ENCODE measurements at regions not wholly inside any gene's neighbourhood (a gene's known extent, or its start where the extent isn't known, plus 50 kb on each side); places are given as distances from the start of the nearest gene placed in this dataset.

DNA sequence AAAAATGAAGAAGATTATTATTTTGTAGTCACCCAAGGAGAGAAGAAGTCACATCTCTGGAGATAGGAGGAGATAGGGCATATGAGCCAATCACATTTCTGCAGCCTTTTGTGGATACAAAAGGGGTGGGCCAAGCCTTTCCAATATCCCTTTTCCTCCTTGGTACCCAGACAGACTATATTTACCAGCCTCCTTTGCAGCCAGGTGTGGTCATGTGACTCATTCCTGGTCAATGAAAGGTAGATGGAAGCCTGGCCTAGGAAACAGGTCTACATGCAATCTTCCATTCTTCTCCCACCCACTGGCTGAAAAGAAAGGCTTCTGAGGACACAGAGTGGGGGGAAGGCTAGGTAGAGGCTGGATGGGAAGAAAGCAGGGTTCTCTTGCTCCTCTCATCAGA, 58.1 kb upstream of the ERG start:
- DNase-seq (ENCODE audit: low spot score), result no peak

DNA sequence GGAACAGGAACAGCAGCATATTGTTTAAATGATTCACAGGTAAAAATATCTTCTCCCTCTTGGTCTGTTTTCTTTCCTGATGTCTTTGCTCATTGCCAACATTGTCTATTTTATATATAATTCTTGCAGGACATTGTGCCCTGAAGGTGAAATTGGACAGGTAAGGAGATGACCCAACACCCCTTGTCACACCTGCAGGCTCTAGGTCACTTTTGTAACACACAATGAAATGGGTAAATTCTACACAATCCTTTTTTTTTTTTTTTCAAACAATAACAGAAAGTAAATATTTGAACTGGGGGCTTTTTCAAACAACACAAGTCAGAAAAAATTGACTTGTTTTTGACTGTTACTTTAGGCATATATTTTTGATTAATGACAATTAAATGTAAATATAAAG, 62.9 kb upstream of the ERG start:
- no peak for DNase-seq (ENCODE audit: low spot score)

DNA sequence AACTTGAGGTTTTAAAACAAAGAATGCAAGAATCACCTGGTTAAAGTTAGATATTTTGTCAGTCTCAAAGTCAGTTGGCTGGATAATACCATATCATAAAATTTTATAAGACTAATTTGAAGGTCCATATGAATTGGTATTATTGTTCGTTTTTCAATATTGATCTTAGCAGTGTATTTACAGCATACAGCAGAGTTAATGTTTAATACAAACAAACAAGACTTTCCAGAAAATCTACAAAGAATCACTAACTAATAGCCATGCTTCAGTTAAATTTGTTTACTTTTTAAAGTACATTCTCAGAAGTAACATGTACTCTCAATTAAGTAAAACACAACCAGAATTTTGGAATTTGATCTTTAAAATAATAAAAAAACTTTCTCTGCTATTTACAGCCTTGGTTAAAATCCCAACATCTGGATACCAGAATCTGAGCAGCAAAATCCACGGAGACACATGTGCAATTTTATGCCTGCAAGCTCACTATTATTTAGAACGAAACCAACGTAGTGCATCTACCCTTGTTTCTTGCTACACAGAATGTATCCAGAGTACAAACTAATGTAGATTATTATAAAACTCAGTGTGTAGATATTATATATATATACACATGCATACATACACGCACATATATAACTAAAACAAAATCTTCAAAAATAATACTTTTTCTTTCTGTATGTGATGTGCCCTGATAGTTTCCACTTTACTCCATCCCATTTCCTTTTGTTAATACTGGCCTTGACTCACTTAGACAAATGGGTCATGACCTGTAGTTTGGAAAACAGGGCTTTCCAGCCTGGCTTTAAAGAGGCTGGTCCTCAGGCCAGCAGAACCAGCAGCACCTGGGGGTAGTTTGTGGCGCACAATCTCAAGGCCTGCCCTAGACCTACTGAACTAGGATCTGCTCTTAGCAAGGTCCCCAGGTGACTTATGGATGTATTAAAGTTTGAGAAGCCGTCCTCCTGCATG, 63.6 kb upstream of the ERG start:
- DNase-seq (ENCODE audit: low spot score), result no peak

DNA sequence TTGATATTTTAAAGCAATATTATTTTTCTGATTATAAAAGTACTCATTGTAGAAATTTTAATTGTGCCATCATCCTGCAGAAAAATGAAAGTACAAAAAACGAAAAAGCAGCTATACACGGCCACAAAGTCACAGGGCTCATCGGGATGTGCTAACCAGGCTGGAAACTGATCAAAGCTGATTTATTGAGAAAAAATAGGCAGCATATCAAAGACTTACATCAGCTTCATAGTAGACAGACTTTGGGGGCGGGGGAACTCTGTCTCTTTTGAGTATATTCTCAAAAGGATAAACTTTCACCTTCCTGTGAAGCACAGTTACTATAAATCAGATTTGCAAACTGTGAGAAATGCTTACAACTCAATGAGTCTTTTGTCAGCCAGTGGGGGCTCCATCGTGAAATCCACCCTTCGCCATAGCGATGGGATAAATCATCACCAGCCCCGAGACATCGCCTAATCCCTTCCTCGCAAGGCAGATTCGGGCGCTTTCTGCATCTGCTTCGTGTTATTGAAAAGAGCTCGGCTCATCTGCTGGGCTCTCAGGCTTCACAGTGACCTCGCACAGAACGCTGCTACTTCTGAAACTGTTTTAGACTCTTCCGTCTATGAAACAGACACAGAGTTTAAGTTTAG, 69.2 kb upstream of the ERG start:
- peak; percentile 87 for DNase-seq (ENCODE audit: low spot score)

DNA sequence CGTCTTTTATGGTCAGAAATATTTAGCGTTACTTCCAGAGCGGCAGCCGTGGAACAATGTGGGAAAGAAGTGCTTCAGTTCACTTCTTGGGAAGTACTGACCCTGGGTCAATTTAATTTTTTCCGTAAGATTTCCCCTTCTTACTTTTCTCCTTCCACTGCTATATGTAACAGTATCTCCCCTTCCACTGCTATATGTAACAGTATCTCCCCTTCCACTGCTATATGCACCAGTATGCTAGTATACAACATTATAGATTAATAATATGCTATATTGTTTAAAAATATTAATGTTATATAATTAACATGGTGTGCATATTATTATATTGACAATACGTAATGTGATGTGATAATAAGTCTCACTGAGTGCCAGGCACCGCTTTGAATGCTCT, 69.7 kb upstream of the ERG start:
- no peak for DNase-seq (ENCODE audit: low spot score)

DNA sequence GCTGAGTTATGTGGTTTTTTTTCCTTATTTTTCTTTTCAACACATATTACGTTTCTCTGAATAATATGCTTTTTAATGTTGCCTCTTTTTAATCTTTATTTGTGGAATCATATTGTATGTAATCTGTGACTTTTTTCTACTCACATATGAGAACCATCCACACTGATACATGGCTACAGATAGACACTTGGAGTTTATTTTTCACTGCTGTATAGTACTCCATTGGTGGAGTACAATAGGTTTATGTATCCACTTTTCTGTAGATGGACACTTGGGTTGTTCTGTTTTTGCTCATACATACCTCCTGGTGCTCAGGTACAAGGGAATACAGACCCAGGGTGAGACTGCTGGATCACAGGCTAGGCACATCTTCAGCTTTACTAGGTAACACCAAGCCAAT, 71.5 kb upstream of the ERG start:
- no peak for DNase-seq (ENCODE audit: low spot score)

DNA sequence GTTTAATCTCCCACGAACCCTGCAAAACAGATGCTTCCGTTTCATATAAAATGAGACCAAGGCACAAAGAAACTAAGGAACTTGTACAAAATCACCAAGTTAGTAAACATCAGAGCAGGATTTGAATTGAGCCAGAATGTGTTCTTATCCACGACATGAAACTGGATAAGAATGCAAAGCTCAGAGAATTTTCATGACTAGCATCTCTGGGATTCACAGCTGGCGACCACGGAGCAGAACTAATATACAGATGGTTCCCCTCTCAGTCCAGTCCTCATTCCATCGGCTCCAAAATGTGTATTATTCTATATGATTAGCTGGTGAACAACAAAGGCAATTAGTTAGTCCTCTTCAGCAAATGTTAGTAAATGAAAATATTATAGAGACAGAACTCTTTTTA, 72.3 kb upstream of the ERG start:
- DNase-seq (ENCODE audit: low spot score), result no peak

DNA sequence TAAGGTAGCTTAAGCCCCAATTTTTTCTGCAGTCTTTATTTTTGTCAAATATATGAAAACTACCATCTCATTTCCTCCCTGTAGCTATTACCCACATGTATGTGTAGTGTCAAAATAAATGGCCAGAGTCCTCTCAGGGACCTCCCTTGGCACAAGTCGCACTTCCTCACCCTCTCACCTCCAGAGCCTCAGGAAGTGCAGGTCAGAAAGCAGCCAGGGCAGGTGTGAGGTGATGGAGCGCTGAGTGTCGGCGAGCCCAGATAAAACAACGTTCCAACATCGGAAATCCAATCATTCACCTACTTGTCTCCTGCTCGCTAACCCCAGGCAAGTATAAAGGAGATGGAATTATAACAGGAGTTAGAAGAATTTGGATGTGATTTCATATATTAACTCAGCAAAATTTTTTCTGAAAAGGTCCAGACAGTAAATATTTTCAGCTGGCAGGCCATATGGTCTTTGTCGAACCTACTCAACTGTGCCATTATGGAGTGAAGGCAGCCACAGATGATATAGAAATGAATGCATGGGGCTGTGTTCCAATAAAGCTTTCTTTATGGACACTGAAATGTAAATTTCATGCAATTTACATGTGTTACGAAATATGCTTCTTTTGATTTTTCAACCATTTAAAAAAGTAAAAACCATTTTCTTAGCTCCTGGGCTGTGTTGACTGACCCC, 76.8 kb upstream of the ERG start:
- no peak for DNase-seq (ENCODE audit: low spot score)

DNA sequence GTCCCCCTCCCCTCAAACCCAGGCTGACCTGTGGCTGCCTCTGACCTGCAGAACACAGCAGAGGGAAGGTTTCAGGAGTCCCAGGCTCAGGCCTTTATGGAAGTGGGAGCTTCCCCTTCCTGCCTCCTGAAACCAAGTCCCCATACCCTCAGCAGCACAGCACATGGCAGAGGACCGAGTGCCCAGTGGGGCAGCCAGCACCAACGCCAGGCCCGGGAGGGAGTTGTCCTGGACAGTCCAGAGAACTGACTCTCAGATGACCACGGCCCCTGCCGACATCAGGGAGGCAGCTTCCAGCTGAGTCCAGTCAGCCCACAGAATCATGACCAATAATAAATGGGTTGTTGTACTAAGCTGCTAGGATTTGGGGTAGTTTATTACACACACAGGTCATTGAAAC, 79.6 kb upstream of the ERG start:
- DNase-seq (ENCODE audit: low spot score), result no peak

DNA sequence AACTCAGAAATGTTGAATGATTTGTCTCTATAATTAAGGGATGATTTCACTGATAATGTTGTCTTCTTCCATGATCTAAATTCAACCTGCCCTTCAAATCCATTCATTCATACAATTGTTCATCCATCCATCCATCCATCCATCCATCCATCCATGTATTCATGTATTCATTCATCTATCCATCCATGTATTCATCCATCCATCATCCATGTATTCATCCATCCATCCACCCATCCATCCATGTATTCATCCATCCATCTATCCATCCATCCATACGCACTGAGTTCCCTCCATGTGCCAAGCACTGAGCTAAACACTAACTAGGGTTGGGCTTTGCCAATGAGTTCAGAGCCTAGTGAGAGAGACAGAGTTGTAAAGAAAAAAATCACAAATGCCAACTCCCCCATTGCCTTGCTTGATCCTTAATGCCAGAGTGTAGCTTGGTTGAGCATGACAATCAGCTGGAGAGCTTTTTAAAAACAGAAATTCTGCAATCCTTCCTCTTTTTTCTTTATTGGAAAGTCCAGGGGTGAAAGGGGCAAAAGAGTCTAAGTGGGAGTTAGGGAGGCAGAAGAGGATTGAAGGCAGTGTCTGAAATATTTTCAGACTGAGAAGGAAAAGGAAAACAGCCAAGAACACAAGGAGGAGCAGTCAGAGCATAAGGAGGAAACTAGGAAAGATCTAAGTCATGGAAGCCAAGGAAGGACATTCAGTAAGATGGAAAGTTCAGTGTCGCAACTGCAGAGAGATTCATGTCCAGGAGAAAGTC, 92.4 kb upstream of the ERG start:
- no peak for DNase-seq (ENCODE audit: low spot score)

DNA sequence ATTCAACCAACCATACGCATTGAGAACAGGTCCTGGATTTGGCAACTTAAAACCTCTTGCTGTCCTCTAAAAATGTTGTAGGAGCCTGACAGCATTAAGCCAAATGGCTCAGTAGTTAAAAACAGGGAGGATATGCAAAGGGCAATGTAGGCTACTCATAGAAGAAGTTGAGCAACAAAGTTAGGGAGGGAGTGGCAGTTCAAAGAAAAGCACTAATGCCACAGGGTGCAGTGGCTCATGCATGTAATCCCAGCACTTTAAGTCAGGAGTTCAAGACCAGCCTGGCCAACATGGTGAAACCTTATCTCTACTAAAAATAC, 92.9 kb upstream of the ERG start:
- DNase-seq (ENCODE audit: low spot score), result no peak

DNA sequence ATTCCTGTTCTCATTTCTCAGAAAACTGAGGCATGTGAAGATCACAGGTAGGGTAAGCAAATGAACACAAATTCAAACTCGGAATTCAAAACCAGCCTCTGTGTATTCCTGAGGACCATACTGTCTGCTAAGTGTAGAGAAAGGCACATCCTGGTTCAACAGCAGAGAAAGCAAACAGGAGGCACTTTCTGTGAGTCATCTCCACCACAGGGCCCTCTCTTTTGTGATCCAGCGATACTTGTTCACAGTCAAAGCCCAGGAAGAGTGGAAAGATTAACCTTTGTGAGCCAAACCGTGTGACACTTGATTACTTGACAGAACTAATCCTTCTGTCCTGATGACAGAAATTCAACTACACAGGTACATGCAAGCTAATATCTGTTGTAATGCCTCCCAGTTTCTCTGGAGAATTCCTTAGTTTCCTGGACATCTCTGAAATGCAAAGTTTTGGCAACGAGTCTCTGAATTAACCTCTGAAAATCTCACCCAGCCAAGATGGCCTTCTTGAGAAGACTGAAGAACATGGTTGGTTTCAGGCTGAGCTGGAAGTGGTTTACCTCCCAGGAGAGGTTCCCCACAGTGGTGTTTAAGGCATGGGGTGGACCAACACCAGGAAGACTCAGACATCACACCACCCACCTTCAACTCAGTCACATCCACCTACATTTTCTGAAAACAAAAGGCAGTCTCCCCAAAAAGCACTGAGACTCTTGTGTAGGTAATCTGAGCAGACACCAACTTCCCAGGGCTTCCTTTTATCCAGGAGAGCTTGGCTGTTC, 98.2 kb upstream of the ERG start:
- DNase-seq (ENCODE audit: low spot score), result no peak

DNA sequence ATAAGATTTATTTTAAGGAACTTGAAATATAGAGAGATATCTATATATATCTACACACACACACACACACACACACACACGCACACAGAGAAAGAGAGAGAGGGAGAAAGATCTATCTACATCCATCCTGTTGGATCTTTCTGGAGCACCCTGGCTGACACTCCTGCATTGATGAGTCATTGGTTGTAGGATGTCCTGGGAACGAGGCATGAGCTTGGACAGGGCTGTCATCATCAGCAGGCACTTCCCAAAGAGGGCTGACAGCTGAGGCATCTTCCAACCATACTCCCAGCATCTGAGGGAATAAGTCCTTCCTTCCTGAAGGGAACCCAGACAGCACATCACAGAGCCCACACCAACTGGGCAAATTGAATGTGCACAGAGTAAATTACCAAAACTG, 99.1 kb upstream of the ERG start:
- peak; percentile 34 for DNase-seq (ENCODE audit: low spot score)

DNA sequence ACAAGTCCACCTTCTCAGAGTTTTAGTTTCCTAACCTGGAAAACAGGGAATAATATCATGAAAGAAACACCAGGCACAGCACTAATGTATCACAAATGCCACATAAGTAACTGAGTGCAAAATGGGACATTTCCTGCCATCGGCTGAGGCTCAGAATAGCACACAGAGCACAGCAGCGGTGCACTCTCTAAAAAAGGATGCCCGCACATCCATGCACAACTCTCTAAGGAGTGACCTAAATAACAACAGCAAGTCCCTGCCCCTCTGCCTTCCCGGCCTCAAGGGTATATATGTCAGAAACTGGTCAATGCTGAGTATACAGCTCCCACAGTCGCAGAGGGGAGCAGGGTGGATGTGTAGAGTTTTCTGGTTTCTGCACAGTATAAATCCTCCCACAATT, 100.1 kb upstream of the ERG start:
- no peak for DNase-seq (ENCODE audit: low spot score)

DNA sequence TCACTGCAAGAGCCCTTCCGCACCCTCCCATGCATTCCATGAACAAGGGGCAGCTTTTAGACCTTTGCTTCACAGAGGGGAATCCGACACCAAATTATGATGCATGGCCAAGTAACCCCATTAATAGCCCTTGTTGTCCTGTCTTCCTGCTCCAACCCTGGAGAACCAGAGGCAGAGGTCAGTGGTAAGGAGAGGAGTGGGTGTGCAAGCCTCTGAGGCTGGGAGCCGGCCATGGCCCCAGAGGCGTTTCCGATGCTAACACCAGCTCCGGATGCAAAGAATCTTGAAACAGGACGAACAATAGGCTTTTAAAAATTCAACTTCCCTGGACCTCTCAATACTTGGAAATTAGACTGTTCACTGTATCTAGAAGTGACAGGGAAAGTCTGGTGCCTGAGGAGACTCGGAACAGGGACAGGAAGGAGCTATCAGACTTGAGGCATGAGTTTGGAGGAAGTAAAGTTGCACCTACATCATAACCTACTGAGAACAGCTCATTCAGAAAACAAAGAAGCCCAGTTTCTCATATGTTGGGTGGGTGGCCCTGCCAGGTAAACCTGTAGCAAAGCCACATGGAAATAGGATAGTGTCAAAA, 101.2 kb upstream of the ERG start:
- no peak for DNase-seq (ENCODE audit: low spot score)

DNA sequence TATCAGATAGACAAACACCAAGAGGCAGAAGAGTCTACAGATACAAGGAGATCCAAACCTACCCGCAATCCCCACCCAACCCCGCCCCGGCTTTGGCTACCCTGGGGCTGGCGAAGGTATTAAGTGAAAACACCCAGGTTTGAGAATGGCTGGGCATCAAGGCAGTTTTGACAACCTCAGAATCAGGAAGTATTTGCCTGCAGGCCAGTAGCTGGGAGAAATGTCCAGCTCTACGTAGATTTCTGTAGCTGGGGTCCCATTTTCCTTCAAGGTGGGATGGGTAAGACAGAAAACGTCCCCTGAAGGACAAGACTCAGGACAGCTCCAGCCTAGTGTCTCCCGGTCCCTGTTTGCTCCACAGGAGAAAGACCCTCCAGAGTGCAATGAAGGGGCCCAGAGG, 101.8 kb upstream of the ERG start:
- no peak for DNase-seq (ENCODE audit: low spot score)

DNA sequence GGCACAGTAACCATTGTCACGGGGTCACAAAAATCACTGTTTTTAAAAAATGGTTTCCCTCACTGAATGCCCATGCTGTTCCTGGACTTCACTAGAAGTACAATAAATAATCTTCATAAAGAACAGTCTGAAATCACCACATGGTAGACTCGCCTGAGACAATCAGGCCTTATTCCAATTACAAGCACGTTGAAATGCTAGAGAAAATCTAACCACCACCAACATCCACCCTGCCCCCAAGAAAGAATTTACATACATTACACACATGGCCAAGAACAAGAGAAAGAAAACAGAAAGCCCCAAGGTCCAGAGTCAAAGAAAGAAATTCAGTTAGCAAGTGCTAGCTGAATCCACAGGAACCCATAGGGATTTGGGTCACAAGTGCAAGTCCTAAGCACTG, 107.0 kb upstream of the ERG start:
- no peak for DNase-seq (ENCODE audit: low spot score)

DNA sequence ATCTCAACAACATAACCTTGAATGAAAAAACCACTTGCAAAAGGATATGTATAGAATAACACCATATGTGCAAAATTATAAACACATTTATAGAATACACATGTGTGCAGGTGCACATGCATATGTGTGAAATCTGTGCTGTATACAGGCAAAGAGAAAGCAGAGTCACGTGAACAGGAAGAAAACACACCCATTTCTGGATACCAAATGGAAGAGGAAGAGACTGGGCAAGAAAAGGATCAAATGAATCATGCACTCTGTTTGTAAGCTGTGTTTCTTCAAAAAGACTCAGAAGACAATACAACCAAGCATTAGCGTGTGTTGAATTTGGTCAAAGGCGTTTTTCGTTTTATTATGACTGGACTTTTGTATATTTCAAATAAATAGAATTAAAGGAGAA, 111.3 kb upstream of the ERG start:
- no peak for DNase-seq (ENCODE audit: low spot score)

DNA sequence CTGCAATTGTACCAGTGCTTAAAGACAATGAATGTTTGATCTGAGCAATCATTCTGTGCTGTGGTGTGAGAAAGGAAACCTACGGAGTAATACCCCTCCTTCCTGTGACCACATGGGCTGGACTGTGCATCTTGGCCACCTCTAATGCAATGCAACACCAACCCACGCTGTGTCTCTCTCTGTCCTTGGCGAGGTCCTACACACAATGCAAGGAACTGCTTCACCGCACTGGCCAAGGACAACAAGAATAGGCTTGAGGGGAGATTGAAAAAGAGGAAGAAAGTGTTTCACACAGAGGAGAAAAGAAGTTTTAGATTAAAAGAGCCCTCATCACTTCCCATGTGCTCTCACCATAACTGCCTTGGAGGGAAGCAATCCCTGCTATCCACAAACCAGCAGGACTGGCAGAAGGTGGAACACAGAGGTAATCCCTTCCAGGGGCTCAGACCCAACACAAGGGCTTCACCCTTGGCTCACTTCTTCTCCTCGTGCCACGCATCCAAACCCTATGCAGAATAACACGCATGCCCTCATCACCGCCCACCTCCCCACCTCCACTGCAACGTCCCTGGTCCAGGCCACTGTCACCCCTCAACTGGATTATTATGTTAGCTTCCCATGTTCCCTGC, 112.5 kb upstream of the ERG start:
- DNase-seq (ENCODE audit: low spot score), result no peak

DNA sequence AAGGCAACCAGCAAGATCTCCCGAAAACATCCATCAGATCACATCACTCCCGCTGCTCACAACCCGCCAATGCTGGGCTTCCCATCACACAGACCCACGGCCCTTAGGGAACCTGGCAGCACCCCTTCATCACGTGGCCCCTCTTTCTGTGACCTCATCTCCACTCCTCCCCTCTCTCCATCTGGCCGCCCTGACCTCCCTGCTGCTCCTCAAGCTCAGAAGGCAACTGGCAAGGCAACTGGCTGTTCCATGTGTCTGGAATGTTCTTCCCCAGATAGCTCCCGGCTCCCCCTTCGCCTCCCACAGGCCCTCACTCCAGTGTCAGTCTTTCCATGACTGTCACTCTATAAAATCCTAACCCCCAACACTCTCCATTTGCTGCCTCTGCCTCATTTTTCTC, 113.0 kb upstream of the ERG start:
- DNase-seq (ENCODE audit: low spot score), result no peak

DNA sequence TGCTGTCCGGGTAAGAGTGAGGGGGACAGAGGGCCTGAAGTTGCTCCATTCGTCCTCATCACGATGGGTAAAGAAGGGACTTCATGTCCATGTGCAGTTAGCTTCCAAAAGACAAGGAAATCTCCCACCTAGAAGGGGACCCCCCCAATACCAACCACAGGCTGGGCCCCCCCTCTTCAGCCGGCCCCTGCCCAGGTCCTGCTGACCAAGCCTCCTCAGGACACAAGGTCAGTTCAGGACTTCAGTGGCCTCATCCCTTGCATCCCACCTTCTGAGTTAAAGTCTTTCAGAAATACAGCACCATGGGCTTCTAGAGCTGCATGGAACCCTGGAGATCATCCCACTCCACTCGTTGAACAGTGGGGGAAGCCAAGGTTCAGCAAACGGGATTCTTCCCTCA, 115.4 kb upstream of the ERG start:
- DNase-seq (ENCODE audit: low spot score), result no peak

Data from AG20443 (cell line).